Fibroblast of the aortic adventitia (primary cell): ENCODE measurements at regions not wholly inside any gene's neighbourhood (a gene's known extent, or its start where the extent isn't known, plus 50 kb on each side); places are given as distances from the start of the nearest gene placed in this dataset.
A peak's percentile ranks its signal among the peaks of the same experiment; 100 is the strongest.

Experiments
- DNase-seq: peaks from one replicate; pipeline ENCODE4 v3.0.0-alpha.2; 2010; ENCODE audit warnings: low read depth
- H3K4me3 ChIP-seq: 2 replicates; pipeline ENCODE4 v1.5.1; 2011; ENCODE audit warnings: low read depth, mild to moderate bottlenecking, control low read depth, low read length, moderate library complexity
- CTCF ChIP-seq: IDR thresholded peaks from 2 replicates; pipeline ENCODE4 v1.5.1; 2011; ENCODE audit warnings: mild to moderate bottlenecking, low read length, control low read depth, inconsistent platforms; ENCODE audit not compliant: insufficient read depth

DNA sequence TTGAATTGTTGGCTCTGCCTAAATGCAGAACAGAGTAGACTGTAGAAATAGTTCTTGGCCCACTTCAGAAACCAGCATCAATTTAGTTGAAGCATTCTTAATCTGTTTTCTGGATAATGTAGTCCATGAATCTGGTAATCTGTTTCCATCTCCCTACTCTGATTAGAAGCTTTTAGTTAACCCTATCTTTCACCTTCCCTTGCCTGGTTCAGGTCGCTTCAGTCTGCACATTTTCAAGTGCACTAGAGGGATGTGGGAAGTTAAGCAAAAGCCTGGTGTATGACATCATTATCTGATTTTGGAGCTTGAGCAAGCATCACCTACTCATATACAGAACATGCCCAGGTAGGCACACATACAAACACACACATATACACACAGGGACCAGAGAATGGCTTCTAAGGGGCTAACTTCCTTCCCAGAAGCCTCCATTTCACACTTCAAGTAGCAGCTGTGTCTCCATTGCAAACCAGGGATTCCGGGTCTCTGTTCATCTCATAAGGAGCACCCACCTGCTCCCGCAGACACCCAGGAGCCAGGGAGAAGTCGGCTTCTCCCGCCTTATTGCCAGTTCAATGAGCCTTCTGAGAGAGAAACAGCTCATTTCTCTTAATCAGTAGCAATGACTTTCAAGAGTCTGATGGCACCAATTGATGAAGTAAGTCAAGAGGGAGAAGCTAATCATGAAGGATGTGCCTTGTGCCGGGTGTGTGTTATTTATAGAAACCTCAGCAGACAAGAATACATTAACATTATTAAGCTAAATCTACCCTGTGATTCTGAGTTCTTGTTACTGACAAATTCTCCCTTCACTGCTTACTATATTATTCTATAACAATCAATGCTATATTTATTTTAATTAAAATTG is 347.9 kb upstream of the STAC start:
- no peak for TF ChIP-seq CTCF
- DNase-seq, result no peak
- no peak overlapping the region for H3K4me3 ChIP-seq

DNA sequence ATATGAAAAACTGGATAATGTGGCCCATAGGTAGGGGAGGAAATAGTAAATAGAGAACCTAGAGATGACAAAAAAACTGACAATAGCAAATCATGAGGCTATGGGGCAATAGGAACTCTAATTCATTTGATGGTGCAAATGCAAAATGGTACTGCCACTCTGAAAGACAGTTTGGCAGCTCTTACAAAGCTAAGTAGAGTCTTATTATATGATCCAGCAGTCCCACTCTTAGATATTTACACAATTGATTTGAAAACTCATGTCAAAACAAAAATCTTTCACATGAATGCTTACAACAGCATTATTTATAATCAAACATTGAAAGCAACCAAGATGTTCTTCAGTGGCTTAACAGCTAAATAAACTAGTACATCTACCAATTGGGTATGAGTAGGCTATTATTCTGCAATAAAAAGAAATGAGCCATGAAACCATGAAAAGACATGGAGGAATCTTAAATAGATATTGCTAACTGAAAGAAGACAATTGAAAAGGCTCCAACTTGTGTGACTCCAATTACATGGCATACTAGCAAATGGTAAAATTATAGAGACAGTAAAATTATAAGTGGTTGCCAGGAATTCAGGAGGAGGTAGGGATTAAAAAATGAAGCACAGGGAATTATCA is 321.8 kb upstream of the STAC start:
- DNase-seq, result no peak
- H3K4me3 ChIP-seq, result no peak overlapping the region
- TF ChIP-seq CTCF, result no peak

DNA sequence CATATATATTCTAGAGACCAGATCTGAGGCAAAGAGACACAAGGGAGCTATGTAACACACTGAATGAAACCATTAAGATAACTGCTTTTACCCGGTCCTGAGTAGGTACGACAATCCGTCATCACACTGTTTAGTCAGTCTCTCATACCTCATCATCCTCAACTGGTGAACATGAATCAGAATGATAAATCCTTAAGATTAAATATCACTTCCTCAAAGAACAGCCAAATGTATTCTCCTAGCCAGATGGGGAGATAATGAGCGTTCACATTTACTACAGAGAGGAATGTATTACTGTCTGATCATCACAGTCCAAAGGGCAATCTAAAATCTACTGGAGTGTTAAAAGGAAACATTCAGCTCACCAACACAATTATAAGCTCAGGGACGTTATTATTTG is 319.4 kb upstream of the STAC start:
- no peak for TF ChIP-seq CTCF
- no peak overlapping the region for H3K4me3 ChIP-seq
- DNase-seq, result no peak

- H3K4me3 ChIP-seq, result no peak overlapping the region
- TF ChIP-seq CTCF, result no peak
- peak; percentile 4 for DNase-seq
These were observed 316.3 kb upstream of the STAC start for GRCh38 chr3:36063992-36064391.

- TF ChIP-seq CTCF, result no peak
- no peak overlapping the region for H3K4me3 ChIP-seq
- DNase-seq, result no peak
These were observed 315.0 kb upstream of the STAC start for GRCh38 chr3:36065321-36065720.

DNA sequence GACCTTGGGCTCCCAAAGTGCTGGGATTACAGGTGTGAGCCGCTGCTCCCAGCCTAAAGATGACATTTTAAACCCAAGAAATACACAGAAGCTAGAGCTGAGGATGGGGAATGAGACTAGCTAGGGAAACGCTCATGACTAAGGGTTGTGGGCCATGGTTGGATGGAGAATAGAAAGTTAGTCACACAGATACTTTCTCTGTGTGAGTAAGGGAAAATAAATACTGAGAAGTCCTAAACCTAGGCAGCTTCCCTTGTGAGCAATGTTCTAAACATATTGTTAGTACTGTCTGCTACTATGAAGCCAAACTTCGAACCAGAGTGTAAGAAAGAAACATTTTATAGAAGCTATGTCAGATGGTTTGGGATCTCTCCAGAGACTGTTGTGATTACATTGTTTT is 304.8 kb upstream of the STAC start:
- TF ChIP-seq CTCF, result no peak
- DNase-seq, result peak; percentile 56
- H3K4me3 ChIP-seq, result no peak overlapping the region
